ENCODE measurements at regions not wholly inside any gene's neighbourhood (a gene's known extent, or its start where the extent isn't known, plus 50 kb on each side); places are given as distances from the start of the nearest gene placed in this dataset.

GRCh38 chr4:147039976-147040575 lies 94.4 kb upstream of the TTC29 start:
- H3K36me3 ChIP-seq (ENCODE audit: insufficient read depth, insufficient read length, low read length) = no peaks in the 10 kb centered on the region
- TF ChIP-seq SUZ12 (IDR thresholded peaks at IDR 0.05; ENCODE audit: extremely low read depth, insufficient read depth, insufficient read length) (no peak), YY1 (IDR thresholded peaks at IDR 0.05; ENCODE audit: insufficient read depth, insufficient read length) (no peak), ZNF274 (IDR thresholded peaks at IDR 0.05; ENCODE audit: low read depth, low read length) (no peak)
- no peaks in the 10 kb centered on the region for H3K9me3 ChIP-seq (ENCODE audit: insufficient read depth, low read length)
- no peaks in the 10 kb centered on the region for H3K4me1 ChIP-seq (ENCODE audit: insufficient read depth, insufficient read length)
- no peaks in the 10 kb centered on the region for H3K27me3 ChIP-seq (ENCODE audit: insufficient read depth, insufficient read length)
- DNase-seq (ENCODE audit: low read depth, low spot score) = no peak
- H3K9ac ChIP-seq (ENCODE audit: insufficient read length, low read depth) = no peak overlapping the region
- H3K4me3 ChIP-seq (ENCODE audit: insufficient read length, low read depth) = no peak overlapping the region

DNA sequence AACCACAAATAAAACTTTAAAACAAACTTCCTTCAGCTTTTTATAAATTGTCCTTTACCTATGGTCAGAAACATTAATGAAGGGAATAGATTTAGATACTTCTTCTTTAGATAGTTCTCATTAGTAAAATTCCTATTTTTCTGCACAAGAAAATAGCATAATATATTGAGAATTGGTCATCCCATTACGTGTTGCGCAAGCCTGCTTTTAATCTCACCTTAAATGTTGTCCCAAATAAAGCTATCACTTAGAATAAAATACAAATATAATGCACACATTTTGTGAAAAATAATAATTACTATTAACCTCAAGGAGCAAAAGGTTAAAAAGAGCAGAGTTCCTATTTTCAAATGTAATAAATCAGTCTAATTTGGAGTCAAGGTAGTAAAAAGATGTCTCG lies 95.2 kb upstream of the TTC29 start:
- Histone ChIP-seq H3K9me3 (ENCODE audit: insufficient read depth, low read length) (no peaks in the 10 kb centered on the region), H3K36me3 (ENCODE audit: insufficient read depth, insufficient read length, low read length) (no peaks in the 10 kb centered on the region), H3K27me3 (ENCODE audit: insufficient read depth, insufficient read length) (no peaks in the 10 kb centered on the region), H3K9ac (ENCODE audit: insufficient read length, low read depth) (no peak overlapping the region), H3K4me3 (ENCODE audit: insufficient read length, low read depth) (no peak overlapping the region), H3K4me1 (ENCODE audit: insufficient read depth, insufficient read length) (no peaks in the 10 kb centered on the region)
- no peak for DNase-seq (ENCODE audit: low read depth, low spot score)
- TF ChIP-seq YY1 (IDR thresholded peaks at IDR 0.05; ENCODE audit: insufficient read depth, insufficient read length) (no peak), SUZ12 (IDR thresholded peaks at IDR 0.05; ENCODE audit: extremely low read depth, insufficient read depth, insufficient read length) (no peak), ZNF274 (IDR thresholded peaks at IDR 0.05; ENCODE audit: low read depth, low read length) (no peak)

GRCh38 chr4:147041376-147041775 lies 95.7 kb upstream of the TTC29 start:
- no peaks in the 10 kb centered on the region for H3K27me3 ChIP-seq (ENCODE audit: insufficient read depth, insufficient read length)
- H3K9ac ChIP-seq (ENCODE audit: insufficient read length, low read depth) = no peak overlapping the region
- H3K4me3 ChIP-seq (ENCODE audit: insufficient read length, low read depth) = no peak overlapping the region
- TF ChIP-seq ZNF274 (IDR thresholded peaks at IDR 0.05; ENCODE audit: low read depth, low read length) (no peak), YY1 (IDR thresholded peaks at IDR 0.05; ENCODE audit: insufficient read depth, insufficient read length) (no peak)
- no peaks in the 10 kb centered on the region for H3K4me1 ChIP-seq (ENCODE audit: insufficient read depth, insufficient read length)
- H3K36me3 ChIP-seq (ENCODE audit: insufficient read depth, insufficient read length, low read length) = no peaks in the 10 kb centered on the region
- H3K9me3 ChIP-seq (ENCODE audit: insufficient read depth, low read length) = no peaks in the 10 kb centered on the region
- DNase-seq (ENCODE audit: low read depth, low spot score) = no peak

GRCh38 chr4:147042046-147042445 lies 96.4 kb upstream of the TTC29 start:
- TF ChIP-seq SUZ12 (IDR thresholded peaks at IDR 0.05; ENCODE audit: extremely low read depth, insufficient read depth, insufficient read length) (no peak), YY1 (IDR thresholded peaks at IDR 0.05; ENCODE audit: insufficient read depth, insufficient read length) (no peak), ZNF274 (IDR thresholded peaks at IDR 0.05; ENCODE audit: low read depth, low read length) (no peak)
- H3K9ac ChIP-seq (ENCODE audit: insufficient read length, low read depth) = no peak overlapping the region
- DNase-seq (ENCODE audit: low read depth, low spot score) = no peak
- H3K4me1 ChIP-seq (ENCODE audit: insufficient read depth, insufficient read length) = no peaks in the 10 kb centered on the region
- H3K36me3 ChIP-seq (ENCODE audit: insufficient read depth, insufficient read length, low read length) = no peaks in the 10 kb centered on the region
- no peak overlapping the region for H3K4me3 ChIP-seq (ENCODE audit: insufficient read length, low read depth)
- H3K9me3 ChIP-seq (ENCODE audit: insufficient read depth, low read length) = no peaks in the 10 kb centered on the region
- H3K27me3 ChIP-seq (ENCODE audit: insufficient read depth, insufficient read length) = no peaks in the 10 kb centered on the region

DNA sequence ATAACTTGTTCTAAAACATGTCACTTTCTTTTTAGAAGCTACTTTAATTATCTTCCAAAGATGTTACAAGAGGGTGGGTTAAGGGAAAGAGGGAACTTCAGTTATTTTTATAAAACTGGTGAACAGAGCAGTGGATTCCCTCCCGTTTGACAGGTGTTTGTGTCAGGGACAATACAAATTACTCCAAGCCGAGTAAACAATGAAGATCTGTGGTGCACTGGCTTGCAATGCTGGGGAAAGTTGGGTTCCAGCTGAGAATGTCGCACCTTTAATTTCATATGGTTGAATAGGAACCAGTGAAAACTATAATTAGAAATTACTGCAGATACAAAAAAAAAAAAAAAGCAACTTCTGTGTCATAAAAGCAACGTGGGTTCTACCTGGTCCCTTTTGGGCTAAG lies 98.6 kb upstream of the TTC29 start:
- TF ChIP-seq YY1 (IDR thresholded peaks at IDR 0.05; ENCODE audit: insufficient read depth, insufficient read length) (no peak), SUZ12 (IDR thresholded peaks at IDR 0.05; ENCODE audit: extremely low read depth, insufficient read depth, insufficient read length) (no peak), ZNF274 (IDR thresholded peaks at IDR 0.05; ENCODE audit: low read depth, low read length) (no peak)
- Histone ChIP-seq H3K27me3 (ENCODE audit: insufficient read depth, insufficient read length) (no peaks in the 10 kb centered on the region), H3K4me1 (ENCODE audit: insufficient read depth, insufficient read length) (no peaks in the 10 kb centered on the region), H3K9ac (ENCODE audit: insufficient read length, low read depth) (no peak overlapping the region), H3K36me3 (ENCODE audit: insufficient read depth, insufficient read length, low read length) (no peaks in the 10 kb centered on the region), H3K9me3 (ENCODE audit: insufficient read depth, low read length) (no peaks in the 10 kb centered on the region), H3K4me3 (ENCODE audit: insufficient read length, low read depth) (no peak overlapping the region)
- no peak for DNase-seq (ENCODE audit: low read depth, low spot score)

DNA sequence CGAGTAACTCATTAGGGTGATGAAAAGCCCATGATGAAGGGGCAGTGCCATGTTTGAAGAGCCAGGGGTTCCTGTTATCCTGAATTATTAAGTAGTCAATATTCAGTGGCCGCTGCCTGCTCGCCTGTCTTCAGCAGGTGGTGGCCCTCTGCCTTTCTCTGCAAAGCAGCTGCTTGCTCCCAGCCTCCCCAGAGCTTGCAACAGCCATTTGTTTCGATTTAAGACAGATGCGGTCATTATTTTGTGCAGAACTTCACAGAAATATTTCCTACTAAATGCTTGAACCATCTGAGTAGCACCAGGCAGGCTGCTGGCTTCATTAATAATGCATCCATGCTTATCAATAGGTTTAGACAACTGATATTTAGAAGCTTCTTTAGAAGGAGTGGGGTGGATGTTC lies 104.3 kb upstream of the TTC29 start:
- Histone ChIP-seq H3K9ac (ENCODE audit: insufficient read length, low read depth) (no peak overlapping the region), H3K4me1 (ENCODE audit: insufficient read depth, insufficient read length) (no peaks in the 10 kb centered on the region), H3K27me3 (ENCODE audit: insufficient read depth, insufficient read length) (no peaks in the 10 kb centered on the region), H3K4me3 (ENCODE audit: insufficient read length, low read depth) (no peak overlapping the region), H3K36me3 (ENCODE audit: insufficient read depth, insufficient read length, low read length) (no peaks in the 10 kb centered on the region), H3K9me3 (ENCODE audit: insufficient read depth, low read length) (peaks cover 7% of the 10 kb centered on the region)
- no peak for TF ChIP-seq ZNF274 (IDR thresholded peaks at IDR 0.05; ENCODE audit: low read depth, low read length)
- no peak for TF ChIP-seq YY1 (IDR thresholded peaks at IDR 0.05; ENCODE audit: insufficient read depth, insufficient read length)
- TF ChIP-seq SUZ12 (IDR thresholded peaks at IDR 0.05; ENCODE audit: extremely low read depth, insufficient read depth, insufficient read length) = no peak
- no peak for DNase-seq (ENCODE audit: low read depth, low spot score)

- peaks cover 7% of the 10 kb centered on the region for H3K9me3 ChIP-seq (ENCODE audit: insufficient read depth, low read length)
- H3K9ac ChIP-seq (ENCODE audit: insufficient read length, low read depth) = no peak overlapping the region
- no peak for TF ChIP-seq ZNF274 (IDR thresholded peaks at IDR 0.05; ENCODE audit: low read depth, low read length)
- TF ChIP-seq YY1 (IDR thresholded peaks at IDR 0.05; ENCODE audit: insufficient read depth, insufficient read length) = no peak
- TF ChIP-seq SUZ12 (IDR thresholded peaks at IDR 0.05; ENCODE audit: extremely low read depth, insufficient read depth, insufficient read length) = no peak
- H3K4me3 ChIP-seq (ENCODE audit: insufficient read length, low read depth) = no peak overlapping the region
- DNase-seq (ENCODE audit: low read depth, low spot score) = no peak
- H3K36me3 ChIP-seq (ENCODE audit: insufficient read depth, insufficient read length, low read length) = no peaks in the 10 kb centered on the region
- H3K4me1 ChIP-seq (ENCODE audit: insufficient read depth, insufficient read length) = no peaks in the 10 kb centered on the region
- no peaks in the 10 kb centered on the region for H3K27me3 ChIP-seq (ENCODE audit: insufficient read depth, insufficient read length)
Measured at GRCh38 chr4:147050356-147050765, 104.7 kb upstream of the TTC29 start.

Data from NT2/D1 (cell line).